K562 (cell line): ENCODE measurements at regions not wholly inside any gene's neighbourhood (a gene's known extent, or its start where the extent isn't known, plus 50 kb on each side); places are given as distances from the start of the nearest gene placed in this dataset.
A peak's percentile ranks its signal among the peaks of the same experiment; 100 is the strongest.

Experiments
- FOXJ3 ChIP-seq: sonication (generic); formaldehyde crosslinking; IDR thresholded peaks from 2 replicates; pipeline ENCODE4 v1.4.0; 2020; ENCODE audit warnings: mild to moderate bottlenecking, missing genetic modification reagents
- PHF21A ChIP-seq: fragments of 450-650 bp; IDR thresholded peaks from 2 replicates; pipeline ENCODE4 v1.6.1; 2017; ENCODE audit warnings: low read depth, borderline replicate concordance
- RBM39 ChIP-seq: fragments of 200-400 bp; formaldehyde crosslinking; optimal IDR thresholded peaks from 2 replicates; pipeline ENCODE3; 2018; ENCODE audit warnings: low read depth, low read length
- ZNF146 ChIP-seq: IDR thresholded peaks from one replicate; pipeline ENCODE4 v1.6.1; 2018; ENCODE audit warnings: missing compliant biosample characterization; ENCODE audit not compliant: unreplicated experiment
- ZNF444 ChIP-seq: fragments of 250-450 bp; sonication (Bioruptor Pico); IDR thresholded peaks from 2 replicates; pipeline ENCODE4 v1.4.0; 2020; ENCODE audit warnings: mild to moderate bottlenecking, moderate library complexity
- ZNF507 ChIP-seq: conservative IDR thresholded peaks from 2 replicates; pipeline ENCODE4 v1.6.1; 2017; ENCODE audit warnings: missing genetic modification characterization, missing compliant biosample characterization
- TF ChIP-seq, protein P1 (sequence below): fragments of 450-650 bp; IDR thresholded peaks from 2 replicates; pipeline ENCODE4 v1.6.1; 2016; ENCODE audit warnings: low read depth
- TF ChIP-seq, protein P2 (sequence below): IDR thresholded peaks from 2 replicates; pipeline ENCODE4 v1.6.1; 2011; ENCODE audit not compliant: insufficient read length; ENCODE audit errors: extremely low read depth
- TF ChIP-seq, protein P3 (sequence below): sonication (generic); formaldehyde crosslinking; IDR thresholded peaks from 2 replicates; pipeline ENCODE4 v1.5.0; 2020; ENCODE audit warnings: missing genetic modification reagents
- TF ChIP-seq, protein P4 (sequence below): fragments of 450-650 bp; IDR thresholded peaks from 2 replicates; pipeline ENCODE4 v1.6.1; 2016; ENCODE audit warnings: borderline replicate concordance
- TF ChIP-seq, protein P5 (sequence below): sonication (generic); formaldehyde crosslinking; IDR thresholded peaks from 2 replicates; pipeline ENCODE4 v1.8.1; 2023; ENCODE audit warnings: missing genetic modification reagents, mild to moderate bottlenecking, borderline replicate concordance

DNA sequence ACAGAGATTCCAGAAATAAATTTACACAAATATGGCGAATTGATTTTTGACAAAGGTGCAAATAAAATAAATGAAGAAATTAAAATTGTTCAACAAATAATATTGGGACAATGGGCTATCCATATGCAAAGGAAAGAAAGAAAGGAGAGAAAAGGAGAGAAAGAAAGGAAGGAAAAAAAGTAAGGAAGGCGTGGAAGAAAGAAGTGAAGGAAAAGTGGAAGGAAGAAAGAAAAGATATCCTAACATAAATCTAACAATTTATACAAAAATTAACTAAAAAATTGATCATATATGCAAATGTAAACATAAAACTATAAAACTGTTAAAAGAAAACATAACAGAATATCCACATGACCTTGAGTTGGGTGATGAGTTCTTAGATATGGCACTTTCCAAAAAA is 78.7 kb upstream of the ZNF184 start (continued):
- TF ChIP-seq, protein P1, sequence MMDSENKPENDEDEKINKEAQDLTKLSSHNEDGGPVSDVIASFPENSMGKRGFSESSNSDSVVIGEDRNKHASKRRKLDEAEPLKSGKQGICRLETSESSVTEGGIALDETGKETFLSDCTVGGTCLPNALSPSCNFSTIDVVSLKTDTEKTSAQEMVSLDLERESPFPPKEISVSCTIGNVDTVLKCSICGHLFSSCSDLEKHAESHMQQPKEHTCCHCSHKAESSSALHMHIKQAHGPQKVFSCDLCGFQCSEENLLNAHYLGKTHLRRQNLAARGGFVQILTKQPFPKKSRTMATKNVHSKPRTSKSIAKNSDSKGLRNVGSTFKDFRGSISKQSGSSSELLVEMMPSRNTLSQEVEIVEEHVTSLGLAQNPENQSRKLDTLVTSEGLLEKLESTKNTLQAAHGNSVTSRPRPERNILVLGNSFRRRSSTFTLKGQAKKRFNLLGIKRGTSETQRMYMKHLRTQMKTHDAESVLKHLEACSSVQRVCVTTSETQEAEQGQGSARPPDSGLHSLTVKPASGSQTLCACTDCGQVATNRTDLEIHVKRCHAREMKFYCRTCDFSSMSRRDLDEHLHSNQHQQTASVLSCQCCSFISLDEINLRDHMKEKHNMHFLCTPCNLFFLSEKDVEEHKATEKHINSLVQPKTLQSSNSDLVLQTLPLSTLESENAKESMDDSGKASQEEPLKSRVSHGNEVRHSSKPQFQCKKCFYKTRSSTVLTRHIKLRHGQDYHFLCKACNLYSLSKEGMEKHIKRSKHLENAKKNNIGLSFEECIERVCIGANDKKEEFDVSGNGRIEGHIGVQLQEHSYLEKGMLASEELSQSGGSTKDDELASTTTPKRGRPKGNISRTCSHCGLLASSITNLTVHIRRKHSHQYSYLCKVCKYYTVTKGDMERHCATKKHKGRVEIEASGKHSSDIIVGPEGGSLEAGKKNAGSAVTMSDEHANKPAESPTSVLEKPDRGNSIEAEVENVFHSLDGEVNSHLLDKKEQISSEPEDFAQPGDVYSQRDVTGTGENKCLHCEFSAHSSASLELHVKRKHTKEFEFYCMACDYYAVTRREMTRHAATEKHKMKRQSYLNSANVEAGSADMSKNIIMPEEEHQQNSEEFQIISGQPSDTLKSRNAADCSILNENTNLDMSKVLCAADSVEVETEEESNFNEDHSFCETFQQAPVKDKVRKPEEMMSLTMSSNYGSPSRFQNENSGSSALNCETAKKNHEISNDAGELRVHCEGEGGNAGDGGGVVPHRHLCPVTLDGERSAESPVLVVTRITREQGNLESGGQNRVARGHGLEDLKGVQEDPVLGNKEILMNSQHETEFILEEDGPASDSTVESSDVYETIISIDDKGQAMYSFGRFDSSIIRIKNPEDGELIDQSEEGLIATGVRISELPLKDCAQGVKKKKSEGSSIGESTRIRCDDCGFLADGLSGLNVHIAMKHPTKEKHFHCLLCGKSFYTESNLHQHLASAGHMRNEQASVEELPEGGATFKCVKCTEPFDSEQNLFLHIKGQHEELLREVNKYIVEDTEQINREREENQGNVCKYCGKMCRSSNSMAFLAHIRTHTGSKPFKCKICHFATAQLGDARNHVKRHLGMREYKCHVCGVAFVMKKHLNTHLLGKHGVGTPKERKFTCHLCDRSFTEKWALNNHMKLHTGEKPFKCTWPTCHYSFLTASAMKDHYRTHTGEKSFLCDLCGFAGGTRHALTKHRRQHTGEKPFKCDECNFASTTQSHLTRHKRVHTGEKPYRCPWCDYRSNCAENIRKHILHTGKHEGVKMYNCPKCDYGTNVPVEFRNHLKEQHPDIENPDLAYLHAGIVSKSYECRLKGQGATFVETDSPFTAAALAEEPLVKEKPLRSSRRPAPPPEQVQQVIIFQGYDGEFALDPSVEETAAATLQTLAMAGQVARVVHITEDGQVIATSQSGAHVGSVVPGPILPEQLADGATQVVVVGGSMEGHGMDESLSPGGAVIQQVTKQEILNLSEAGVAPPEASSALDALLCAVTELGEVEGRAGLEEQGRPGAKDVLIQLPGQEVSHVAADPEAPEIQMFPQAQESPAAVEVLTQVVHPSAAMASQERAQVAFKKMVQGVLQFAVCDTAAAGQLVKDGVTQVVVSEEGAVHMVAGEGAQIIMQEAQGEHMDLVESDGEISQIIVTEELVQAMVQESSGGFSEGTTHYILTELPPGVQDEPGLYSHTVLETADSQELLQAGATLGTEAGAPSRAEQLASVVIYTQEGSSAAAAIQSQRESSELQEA = 0 out of 2 replicates have a peak, but pooled peaks have one; percentile 26
- no peak for TF ChIP-seq RBM39
- no peak for TF ChIP-seq FOXJ3
- TF ChIP-seq ZNF444 (CRISPR knock-in tag) = no peak
- TF ChIP-seq ZNF146 (CRISPR knock-in tag) = no peak
- TF ChIP-seq, protein P2, sequence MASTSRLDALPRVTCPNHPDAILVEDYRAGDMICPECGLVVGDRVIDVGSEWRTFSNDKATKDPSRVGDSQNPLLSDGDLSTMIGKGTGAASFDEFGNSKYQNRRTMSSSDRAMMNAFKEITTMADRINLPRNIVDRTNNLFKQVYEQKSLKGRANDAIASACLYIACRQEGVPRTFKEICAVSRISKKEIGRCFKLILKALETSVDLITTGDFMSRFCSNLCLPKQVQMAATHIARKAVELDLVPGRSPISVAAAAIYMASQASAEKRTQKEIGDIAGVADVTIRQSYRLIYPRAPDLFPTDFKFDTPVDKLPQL = no peak
- TF ChIP-seq ZNF507 = no peak
- no peak for TF ChIP-seq PHF21A
- TF ChIP-seq, protein P3, sequence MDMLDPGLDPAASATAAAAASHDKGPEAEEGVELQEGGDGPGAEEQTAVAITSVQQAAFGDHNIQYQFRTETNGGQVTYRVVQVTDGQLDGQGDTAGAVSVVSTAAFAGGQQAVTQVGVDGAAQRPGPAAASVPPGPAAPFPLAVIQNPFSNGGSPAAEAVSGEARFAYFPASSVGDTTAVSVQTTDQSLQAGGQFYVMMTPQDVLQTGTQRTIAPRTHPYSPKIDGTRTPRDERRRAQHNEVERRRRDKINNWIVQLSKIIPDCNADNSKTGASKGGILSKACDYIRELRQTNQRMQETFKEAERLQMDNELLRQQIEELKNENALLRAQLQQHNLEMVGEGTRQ (CRISPR knock-in tag) = no peak
- TF ChIP-seq, protein P4, sequence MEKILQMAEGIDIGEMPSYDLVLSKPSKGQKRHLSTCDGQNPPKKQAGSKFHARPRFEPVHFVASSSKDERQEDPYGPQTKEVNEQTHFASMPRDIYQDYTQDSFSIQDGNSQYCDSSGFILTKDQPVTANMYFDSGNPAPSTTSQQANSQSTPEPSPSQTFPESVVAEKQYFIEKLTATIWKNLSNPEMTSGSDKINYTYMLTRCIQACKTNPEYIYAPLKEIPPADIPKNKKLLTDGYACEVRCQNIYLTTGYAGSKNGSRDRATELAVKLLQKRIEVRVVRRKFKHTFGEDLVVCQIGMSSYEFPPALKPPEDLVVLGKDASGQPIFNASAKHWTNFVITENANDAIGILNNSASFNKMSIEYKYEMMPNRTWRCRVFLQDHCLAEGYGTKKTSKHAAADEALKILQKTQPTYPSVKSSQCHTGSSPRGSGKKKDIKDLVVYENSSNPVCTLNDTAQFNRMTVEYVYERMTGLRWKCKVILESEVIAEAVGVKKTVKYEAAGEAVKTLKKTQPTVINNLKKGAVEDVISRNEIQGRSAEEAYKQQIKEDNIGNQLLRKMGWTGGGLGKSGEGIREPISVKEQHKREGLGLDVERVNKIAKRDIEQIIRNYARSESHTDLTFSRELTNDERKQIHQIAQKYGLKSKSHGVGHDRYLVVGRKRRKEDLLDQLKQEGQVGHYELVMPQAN = no peak
- TF ChIP-seq, protein P5, sequence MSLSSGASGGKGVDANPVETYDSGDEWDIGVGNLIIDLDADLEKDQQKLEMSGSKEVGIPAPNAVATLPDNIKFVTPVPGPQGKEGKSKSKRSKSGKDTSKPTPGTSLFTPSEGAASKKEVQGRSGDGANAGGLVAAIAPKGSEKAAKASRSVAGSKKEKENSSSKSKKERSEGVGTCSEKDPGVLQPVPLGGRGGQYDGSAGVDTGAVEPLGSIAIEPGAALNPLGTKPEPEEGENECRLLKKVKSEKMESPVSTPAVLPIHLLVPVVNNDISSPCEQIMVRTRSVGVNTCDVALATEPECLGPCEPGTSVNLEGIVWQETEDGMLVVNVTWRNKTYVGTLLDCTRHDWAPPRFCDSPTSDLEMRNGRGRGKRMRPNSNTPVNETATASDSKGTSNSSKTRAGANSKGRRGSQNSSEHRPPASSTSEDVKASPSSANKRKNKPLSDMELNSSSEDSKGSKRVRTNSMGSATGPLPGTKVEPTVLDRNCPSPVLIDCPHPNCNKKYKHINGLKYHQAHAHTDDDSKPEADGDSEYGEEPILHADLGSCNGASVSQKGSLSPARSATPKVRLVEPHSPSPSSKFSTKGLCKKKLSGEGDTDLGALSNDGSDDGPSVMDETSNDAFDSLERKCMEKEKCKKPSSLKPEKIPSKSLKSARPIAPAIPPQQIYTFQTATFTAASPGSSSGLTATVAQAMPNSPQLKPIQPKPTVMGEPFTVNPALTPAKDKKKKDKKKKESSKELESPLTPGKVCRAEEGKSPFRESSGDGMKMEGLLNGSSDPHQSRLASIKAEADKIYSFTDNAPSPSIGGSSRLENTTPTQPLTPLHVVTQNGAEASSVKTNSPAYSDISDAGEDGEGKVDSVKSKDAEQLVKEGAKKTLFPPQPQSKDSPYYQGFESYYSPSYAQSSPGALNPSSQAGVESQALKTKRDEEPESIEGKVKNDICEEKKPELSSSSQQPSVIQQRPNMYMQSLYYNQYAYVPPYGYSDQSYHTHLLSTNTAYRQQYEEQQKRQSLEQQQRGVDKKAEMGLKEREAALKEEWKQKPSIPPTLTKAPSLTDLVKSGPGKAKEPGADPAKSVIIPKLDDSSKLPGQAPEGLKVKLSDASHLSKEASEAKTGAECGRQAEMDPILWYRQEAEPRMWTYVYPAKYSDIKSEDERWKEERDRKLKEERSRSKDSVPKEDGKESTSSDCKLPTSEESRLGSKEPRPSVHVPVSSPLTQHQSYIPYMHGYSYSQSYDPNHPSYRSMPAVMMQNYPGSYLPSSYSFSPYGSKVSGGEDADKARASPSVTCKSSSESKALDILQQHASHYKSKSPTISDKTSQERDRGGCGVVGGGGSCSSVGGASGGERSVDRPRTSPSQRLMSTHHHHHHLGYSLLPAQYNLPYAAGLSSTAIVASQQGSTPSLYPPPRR (CRISPR knock-in tag) = no peak
